ENCODE measurements at regions not wholly inside any gene's neighbourhood (a gene's known extent, or its start where the extent isn't known, plus 50 kb on each side); places are given as distances from the start of the nearest gene placed in this dataset.

DNA sequence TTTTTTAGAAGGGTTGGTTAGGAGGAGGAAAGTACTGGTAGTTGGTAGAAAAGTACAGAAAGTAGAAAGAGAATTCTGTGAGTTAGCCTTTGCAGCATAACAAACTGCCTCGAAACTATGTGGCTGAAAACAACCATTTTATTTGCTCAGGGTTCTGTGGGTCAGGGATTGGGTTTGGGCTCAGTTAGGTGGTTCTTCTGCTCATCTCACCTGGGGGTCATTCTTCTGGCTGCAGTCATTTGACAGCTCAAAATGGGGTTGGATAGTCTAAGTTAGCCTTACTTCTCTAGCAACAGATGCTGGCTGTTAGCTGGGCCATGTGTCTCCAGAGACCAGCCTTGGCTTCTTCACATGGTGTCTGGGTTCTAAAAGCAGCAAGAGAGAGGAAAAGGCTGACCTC lies 119.4 kb downstream of the SMIM20 start:
- in situ Hi-C loops (cut with HindIII; ENCODE audit: low sequenced_read_pairs): no loop called here
- no peak for DNase-seq (ENCODE audit: low read depth)
- no peak overlapping the region for H3K4me3 ChIP-seq (ENCODE audit: low read depth, low read length)
- TF ChIP-seq, protein P1, sequence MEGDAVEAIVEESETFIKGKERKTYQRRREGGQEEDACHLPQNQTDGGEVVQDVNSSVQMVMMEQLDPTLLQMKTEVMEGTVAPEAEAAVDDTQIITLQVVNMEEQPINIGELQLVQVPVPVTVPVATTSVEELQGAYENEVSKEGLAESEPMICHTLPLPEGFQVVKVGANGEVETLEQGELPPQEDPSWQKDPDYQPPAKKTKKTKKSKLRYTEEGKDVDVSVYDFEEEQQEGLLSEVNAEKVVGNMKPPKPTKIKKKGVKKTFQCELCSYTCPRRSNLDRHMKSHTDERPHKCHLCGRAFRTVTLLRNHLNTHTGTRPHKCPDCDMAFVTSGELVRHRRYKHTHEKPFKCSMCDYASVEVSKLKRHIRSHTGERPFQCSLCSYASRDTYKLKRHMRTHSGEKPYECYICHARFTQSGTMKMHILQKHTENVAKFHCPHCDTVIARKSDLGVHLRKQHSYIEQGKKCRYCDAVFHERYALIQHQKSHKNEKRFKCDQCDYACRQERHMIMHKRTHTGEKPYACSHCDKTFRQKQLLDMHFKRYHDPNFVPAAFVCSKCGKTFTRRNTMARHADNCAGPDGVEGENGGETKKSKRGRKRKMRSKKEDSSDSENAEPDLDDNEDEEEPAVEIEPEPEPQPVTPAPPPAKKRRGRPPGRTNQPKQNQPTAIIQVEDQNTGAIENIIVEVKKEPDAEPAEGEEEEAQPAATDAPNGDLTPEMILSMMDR (IDR thresholded peaks at IDR 0.05; ENCODE audit: low read depth, low read length, missing control alignments): no peak

GRCh38 chr4:26034849-26035248 lies 120.8 kb downstream of the SMIM20 start:
- TF ChIP-seq, protein P1 (IDR thresholded peaks at IDR 0.05; ENCODE audit: low read depth, low read length, missing control alignments): no peak
- DNase-seq (ENCODE audit: low read depth): no peak
- in situ Hi-C loops (cut with HindIII; ENCODE audit: low sequenced_read_pairs): no loop called here
- H3K4me3 ChIP-seq (ENCODE audit: low read depth, low read length): no peak overlapping the region

- H3K4me3 ChIP-seq (ENCODE audit: low read depth, low read length): no peak overlapping the region
- TF ChIP-seq, protein P1 (IDR thresholded peaks at IDR 0.05; ENCODE audit: low read depth, low read length, missing control alignments): no peak
- in situ Hi-C loops (cut with HindIII; ENCODE audit: low sequenced_read_pairs): no loop called here
- no peak for DNase-seq (ENCODE audit: low read depth)
Observed at GRCh38 chr4:26035921-26036320, 121.9 kb downstream of the SMIM20 start.

DNA sequence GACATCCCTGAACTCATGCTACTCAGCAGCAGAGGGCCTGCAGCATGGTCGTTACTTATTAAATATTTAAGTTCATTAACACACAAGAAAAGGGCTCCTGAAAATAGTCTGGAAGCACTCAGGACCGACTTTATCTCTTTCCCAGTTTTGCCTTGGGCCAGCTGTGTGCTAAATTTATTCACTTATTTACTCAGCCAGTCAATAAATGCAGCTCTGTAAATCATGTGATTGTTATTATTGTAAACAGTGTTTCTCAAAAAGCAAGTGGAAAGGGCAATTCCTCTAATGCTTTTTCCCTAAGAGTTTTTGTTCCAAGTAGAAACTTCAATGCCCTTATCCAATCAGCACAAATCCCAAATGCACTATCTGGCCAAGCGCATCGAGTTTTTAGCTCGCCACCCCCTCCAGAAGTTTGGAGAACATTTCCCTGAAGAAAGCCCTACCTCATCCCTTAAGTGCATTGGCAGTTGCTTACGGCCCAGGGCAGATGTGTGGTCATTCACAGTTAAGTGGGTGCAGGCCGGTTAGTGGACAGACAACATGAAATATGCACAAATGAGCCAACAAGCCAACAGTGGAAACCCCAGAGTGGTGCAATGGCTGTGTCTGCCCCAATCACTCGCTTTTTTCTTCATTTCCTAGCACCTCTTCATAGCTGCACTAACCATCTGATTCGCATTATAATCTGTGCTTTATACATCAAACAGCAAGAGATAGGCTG lies 125.8 kb downstream of the SMIM20 start:
- no peak overlapping the region for H3K4me3 ChIP-seq (ENCODE audit: low read depth, low read length)
- in situ Hi-C loops (cut with HindIII; ENCODE audit: low sequenced_read_pairs): no loop called here
- TF ChIP-seq, protein P1 (IDR thresholded peaks at IDR 0.05; ENCODE audit: low read depth, low read length, missing control alignments): no peak
- no peak for DNase-seq (ENCODE audit: low read depth)

- TF ChIP-seq, protein P1 (IDR thresholded peaks at IDR 0.05; ENCODE audit: low read depth, low read length, missing control alignments): no peak
- in situ Hi-C loops (cut with HindIII; ENCODE audit: low sequenced_read_pairs): no loop called here
- DNase-seq (ENCODE audit: low read depth): no peak
- H3K4me3 ChIP-seq (ENCODE audit: low read depth, low read length): no peak overlapping the region
Observed at GRCh38 chr4:26044524-26044923, 130.5 kb downstream of the SMIM20 start.

GRCh38 chr4:26044983-26045382 lies 131.0 kb downstream of the SMIM20 start:
- H3K4me3 ChIP-seq (ENCODE audit: low read depth, low read length): no peak overlapping the region
- in situ Hi-C loops (cut with HindIII; ENCODE audit: low sequenced_read_pairs): no loop called here
- TF ChIP-seq, protein P1 (IDR thresholded peaks at IDR 0.05; ENCODE audit: low read depth, low read length, missing control alignments): no peak
- no peak for DNase-seq (ENCODE audit: low read depth)
